ENCODE measurements at regions not wholly inside any gene's neighbourhood (a gene's known extent, or its start where the extent isn't known, plus 50 kb on each side); places are given as distances from the start of the nearest gene placed in this dataset.

- no peak for TF ChIP-seq CTCF (IDR thresholded peaks at IDR 0.05 in 8 of 11, conservative IDR thresholded peaks at IDR 0.05 in 3 of 11)
- TF ChIP-seq POLR2A (IDR thresholded peaks at IDR 0.05), result no peak
Measured at GRCh38 chr7:125908711-125909110, 979.1 kb upstream of the POT1 start.

Measured in spleen (tissue), 7 donors.